HepG2 (cell line): ENCODE measurements at regions not wholly inside any gene's neighbourhood (a gene's known extent, or its start where the extent isn't known, plus 50 kb on each side); places are given as distances from the start of the nearest gene placed in this dataset.

Experiments
- ATAC-seq: fragments of 200-7000 bp; cut with Tn5 transposase; 3 replicates; pipeline ENCODE4 v1.9.1; 2020; ENCODE audit warnings: mild to moderate bottlenecking, moderate library complexity
- BruUV-seq: library from RNA; stranded (reverse); fragments of 400-500 nt; replicated peaks from 2 replicates; lab custom pipeline; 2021; lab: Mats Ljungman, UMichigan
- CTCF ChIA-PET: fragments of 300-600 bp; formaldehyde crosslinking; extraction: SDS; loops from one replicate; lab custom pipeline; 2021; ENCODE audit warnings: low total read pairs, inconsistent platforms, low intra/inter-chr PET ratio; lab: Yijun Ruan, JAX
- POLR2A ChIA-PET: fragments of 350-600 bp; sonication (Branson Sonifier 250); formaldehyde crosslinking; loops from one replicate; lab custom pipeline; 2020; ENCODE audit warnings: antibody characterized with exemption, inconsistent platforms; lab: Yijun Ruan, JAX
- DNase-seq: peaks from one replicate; pipeline ENCODE4 v3.0.0-alpha.2; 2015; ENCODE audit warnings: low spot score
- FAIRE-seq: peaks from 3 replicates; lab custom pipeline; 2011; peaks lifted over from hg19 to GRCh38; lab: Jason Lieb, UNC
- H2AFZ ChIP-seq: one replicate; pipeline ENCODE4 v1.6.1; 2011; ENCODE audit warnings: low read length, inconsistent platforms
- H3K27ac ChIP-seq: fragments of 300-600 bp; 3 replicates; pipeline ENCODE4 v1.8.0; 2011; ENCODE audit warnings: mixed run types, mild to moderate bottlenecking, mixed read lengths, low read length, inconsistent platforms; ENCODE audit not compliant: insufficient read depth; ENCODE audit errors: extremely low read length
- H3K27me3 ChIP-seq, 2 experiments: fragments of 200-600 bp in 1 of 2; 2 replicates in 1 of 2; 3 replicates in 1 of 2; pipeline versions ENCODE4 v1.6.0 to v1.8.0; 2011; ENCODE audit warnings: low read length in 2 of 2, mild to moderate bottlenecking in 2 of 2, moderate library complexity in 2 of 2, inconsistent platforms in 1 of 2; ENCODE audit not compliant: insufficient read depth in 2 of 2, control insufficient read depth in 1 of 2
- H3K36me3 ChIP-seq, 2 experiments: fragments of 200-600 bp in 1 of 2; replicated peaks in 1 of 2; 2 replicates in 1 of 2; 3 replicates in 1 of 2; pipeline versions ENCODE4 v1.5.1 to v1.8.0; 2011; ENCODE audit warnings: low read length in 2 of 2, inconsistent platforms in 1 of 2; ENCODE audit not compliant: insufficient read depth in 2 of 2, control insufficient read depth in 1 of 2
- H3K4me1 ChIP-seq: 2 replicates; pipeline ENCODE4 v1.5.1; 2012; ENCODE audit warnings: low read length, inconsistent platforms; ENCODE audit not compliant: insufficient read depth
- H3K4me2 ChIP-seq: 2 replicates; pipeline ENCODE4 v1.6.0; 2011; ENCODE audit warnings: low read depth, low read length, inconsistent platforms
- H3K4me3 ChIP-seq, 3 experiments: fragments of 200-600 bp in 1 of 3; sonication (generic), shearing (Covaris generic) in 1 of 3; replicated peaks in 1 of 3; 2 replicates each; pipeline ENCODE4 v1.5.1; 2011 to 2016; ENCODE audit warnings: low read length in 3 of 3, inconsistent platforms in 2 of 3, low read depth in 2 of 3, mild to moderate bottlenecking in 2 of 3, control low read depth in 1 of 3, mixed read lengths in 1 of 3; ENCODE audit not compliant: insufficient read depth in 1 of 3
- H3K79me2 ChIP-seq: one replicate; pipeline ENCODE4 v1.6.1; 2011; ENCODE audit warnings: low read length, inconsistent platforms; ENCODE audit not compliant: insufficient read depth
- H3K9ac ChIP-seq: 2 replicates; pipeline ENCODE4 v1.6.0; 2011; ENCODE audit warnings: mild to moderate bottlenecking, low read depth, low read length, inconsistent platforms; ENCODE audit not compliant: insufficient read depth
- H3K9me3 ChIP-seq: 2 replicates; pipeline ENCODE4 v1.5.1; 2012; ENCODE audit warnings: mild to moderate bottlenecking, low read length
- H4K20me1 ChIP-seq: 2 replicates; pipeline ENCODE4 v1.6.0; 2011; ENCODE audit warnings: inconsistent platforms, mild to moderate bottlenecking, low read length, moderate library complexity; ENCODE audit not compliant: insufficient read depth
- ATAD3A ChIP-seq: sonication (generic); formaldehyde crosslinking; IDR thresholded peaks from 2 replicates; pipeline ENCODE4 v1.4.0; 2020; ENCODE audit warnings: missing genetic modification reagents
- CREB1 ChIP-seq, 2 experiments: fragments of 450-650 bp in 1 of 2; IDR thresholded peaks; 2 replicates each; pipeline ENCODE4 v1.6.1; 2016 to 2017; ENCODE audit warnings: control low read depth in 1 of 2, mild to moderate bottlenecking in 1 of 2, missing compliant biosample characterization in 1 of 2, missing genetic modification characterization in 1 of 2
- ELK4 ChIP-seq: sonication (generic); formaldehyde crosslinking; IDR thresholded peaks from 2 replicates; pipeline ENCODE4 v1.9.0; 2021; ENCODE audit warnings: missing genetic modification reagents, borderline replicate concordance
- FOSL2 ChIP-seq: sonication (generic); formaldehyde crosslinking; IDR thresholded peaks from 2 replicates; pipeline ENCODE4 v1.4.0; 2020; ENCODE audit warnings: missing genetic modification reagents
- GATAD2A ChIP-seq: IDR thresholded peaks from 2 replicates; pipeline ENCODE4 v1.6.1; 2016
- KAT7 ChIP-seq: IDR thresholded peaks from 2 replicates; pipeline ENCODE4 v1.6.1; 2018; ENCODE audit warnings: borderline replicate concordance, missing compliant biosample characterization
- NR2F2 ChIP-seq: IDR thresholded peaks from 2 replicates; pipeline ENCODE4 v1.6.1; 2012; ENCODE audit warnings: low read depth, inconsistent platforms, borderline replicate concordance
- SP5 ChIP-seq: IDR thresholded peaks from 2 replicates; pipeline ENCODE4 v1.6.1; 2016; ENCODE audit warnings: low read depth, borderline replicate concordance
- SSRP1 ChIP-seq: IDR thresholded peaks from 2 replicates; pipeline ENCODE4 v1.6.1; 2016; ENCODE audit warnings: control low read depth
- TEAD3 ChIP-seq: optimal IDR thresholded peaks from 2 replicates; pipeline ENCODE3; 2016; ENCODE audit warnings: borderline replicate concordance
- THRA ChIP-seq: sonication (generic); formaldehyde crosslinking; IDR thresholded peaks from 2 replicates; pipeline ENCODE4 v1.4.0; 2020; ENCODE audit warnings: missing genetic modification reagents, borderline replicate concordance
- ZBTB42 ChIP-seq: sonication (generic); formaldehyde crosslinking; IDR thresholded peaks from 2 replicates; pipeline ENCODE4 v1.5.0; 2020; ENCODE audit warnings: mild to moderate bottlenecking, missing genetic modification reagents
- ZBTB7A ChIP-seq: sonication (generic); formaldehyde crosslinking; IDR thresholded peaks from 2 replicates; pipeline ENCODE4 v1.8.0; 2022; ENCODE audit warnings: mild to moderate bottlenecking, missing genetic modification reagents
- ZBTB7B ChIP-seq: sonication (generic); formaldehyde crosslinking; IDR thresholded peaks from 2 replicates; pipeline ENCODE4 v1.4.0; 2020; ENCODE audit warnings: missing genetic modification reagents
- ZNF335 ChIP-seq: sonication (generic); formaldehyde crosslinking; IDR thresholded peaks from 2 replicates; pipeline ENCODE4 v1.4.0; 2020; ENCODE audit warnings: missing genetic modification reagents
- ZNF513 ChIP-seq: sonication (generic); formaldehyde crosslinking; conservative IDR thresholded peaks from 2 replicates; pipeline ENCODE4 v1.5.0; 2020; ENCODE audit warnings: missing genetic modification reagents
- ZNF644 ChIP-seq: IDR thresholded peaks from 2 replicates; pipeline ENCODE4 v1.6.1; 2016; ENCODE audit warnings: low read depth
- ZNF781 ChIP-seq: sonication (generic); formaldehyde crosslinking; IDR thresholded peaks from 2 replicates; pipeline ENCODE4 v1.5.1; 2020; ENCODE audit warnings: borderline replicate concordance, mild to moderate bottlenecking, missing genetic modification reagents; ENCODE audit errors: not compliant biosample characterization
- WGBS: methylation state at CpG from one replicate; pipeline ENCODE4 v1.1.6; 2017; ENCODE audit warnings: low lambda C conversion rate; 5-methylcytosine and 5-hydroxymethylcytosine counted together
- in situ Hi-C: cut with HindIII; loops from 2 replicates; pipeline ENCODE4 v1.10.0; 2017; ENCODE audit warnings: low pct_unique_long_range_greater_than_20kb; ENCODE audit not compliant: extremely low pct_ligation_motif_present
- intact Hi-C: fragments of 100-400 bp; cut with micrococcal nuclease; formaldehyde crosslinking; loops from one replicate; pipeline ENCODE4 v1.10.0; 2022; ENCODE audit not compliant: unreplicated experiment
- TF ChIP-seq, protein P1 (sequence below): IDR thresholded peaks from 2 replicates; pipeline ENCODE4 v1.6.1; 2016
- TF ChIP-seq, protein P2 (sequence below): sonication (generic); formaldehyde crosslinking; conservative IDR thresholded peaks from 2 replicates; pipeline ENCODE4 v1.8.0; 2022; ENCODE audit warnings: low read depth, missing genetic modification reagents

DNA sequence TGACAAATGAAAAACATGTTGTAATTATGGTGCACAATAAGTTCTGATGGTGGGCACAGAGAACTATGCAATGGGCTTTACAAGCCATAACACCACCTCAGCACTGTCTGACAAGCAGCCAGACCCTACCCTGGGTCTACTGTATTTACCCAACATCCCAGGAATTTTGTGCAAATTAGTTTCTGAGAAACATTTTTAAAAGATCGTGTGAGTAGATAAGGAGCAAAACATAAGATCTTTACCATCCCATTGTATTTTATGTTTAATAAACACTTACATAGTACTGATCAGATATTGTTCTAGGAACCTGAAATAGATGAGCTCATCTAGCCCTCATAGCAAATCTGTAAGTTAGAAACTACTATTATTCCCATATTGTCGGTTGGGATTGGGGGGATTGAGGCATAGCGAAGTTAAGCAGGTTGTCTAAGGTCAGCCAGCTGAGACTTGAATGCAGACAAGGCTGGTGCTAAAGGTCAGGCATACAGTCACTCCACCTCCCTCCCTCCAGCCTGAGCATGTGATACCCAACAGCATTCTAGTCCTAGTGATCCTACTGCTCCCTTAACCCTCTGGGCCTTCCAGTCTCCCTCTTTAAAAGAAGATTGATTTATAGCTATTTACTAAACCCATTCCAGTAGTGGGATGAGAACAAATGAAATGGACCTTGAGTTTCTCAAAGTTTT, 67.4 kb upstream of the STAM2 start:
- ChIA-PET CTCF (no interaction called here), POLR2A (no interaction called here)
- Histone ChIP-seq H3K79me2 (no peaks in the 10 kb centered on the region), H3K36me3 (no peaks in the 10 kb centered on the region), H3K9ac (no peak overlapping the region), H3K27me3 (no peaks in the 10 kb centered on the region; a peak in 1 of 5 replicates), H2AFZ (no peak overlapping the region), H3K4me2 (peak overlapping the region; percentile 65), H3K4me1 (peaks cover 27% of the 10 kb centered on the region), H3K9me3 (peaks cover 10% of the 10 kb centered on the region; the same call in 1 of the 2 replicates), H3K4me3 (no peak overlapping the region), H3K27ac (no peak overlapping the region), H4K20me1 (no peaks in the 10 kb centered on the region)
- in situ Hi-C loops: no loop called here
- intact Hi-C loops: no loop called here
- FAIRE-seq (peak; percentile 99), DNase-seq (peak; percentile 70), ATAC-seq (peak; percentile 98)
- 4% methylated on average over 3 of the region's 3 CpGs for WGBS
- no TSS peak for BruUV-seq
- TF ChIP-seq ZNF781 (CRISPR knock-in tag): no peak
- TF ChIP-seq SSRP1: no peak
- TF ChIP-seq ZNF513 (CRISPR knock-in tag): no peak
- TF ChIP-seq KAT7: no peak
- TF ChIP-seq ATAD3A (CRISPR knock-in tag): no peak
- no peak for TF ChIP-seq ZNF335
- TF ChIP-seq, protein P1, sequence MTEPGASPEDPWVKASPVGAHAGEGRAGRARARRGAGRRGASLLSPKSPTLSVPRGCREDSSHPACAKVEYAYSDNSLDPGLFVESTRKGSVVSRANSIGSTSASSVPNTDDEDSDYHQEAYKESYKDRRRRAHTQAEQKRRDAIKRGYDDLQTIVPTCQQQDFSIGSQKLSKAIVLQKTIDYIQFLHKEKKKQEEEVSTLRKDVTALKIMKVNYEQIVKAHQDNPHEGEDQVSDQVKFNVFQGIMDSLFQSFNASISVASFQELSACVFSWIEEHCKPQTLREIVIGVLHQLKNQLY (CRISPR knock-in tag): peak; percentile 70; the same call in 1 of the 2 replicates
- TF ChIP-seq NR2F2: peak; percentile 59
- peak; percentile 72 for TF ChIP-seq TEAD3 (CRISPR knock-in tag)
- no peak for TF ChIP-seq CREB1 (IDR thresholded peaks at IDR 0.05)
- TF ChIP-seq CREB1 (CRISPR knock-in tag; IDR thresholded peaks at IDR 0.05): no peak
- peak; percentile 23; the same call in 1 of the 2 replicates for TF ChIP-seq GATAD2A (CRISPR knock-in tag)
- TF ChIP-seq, protein P2, sequence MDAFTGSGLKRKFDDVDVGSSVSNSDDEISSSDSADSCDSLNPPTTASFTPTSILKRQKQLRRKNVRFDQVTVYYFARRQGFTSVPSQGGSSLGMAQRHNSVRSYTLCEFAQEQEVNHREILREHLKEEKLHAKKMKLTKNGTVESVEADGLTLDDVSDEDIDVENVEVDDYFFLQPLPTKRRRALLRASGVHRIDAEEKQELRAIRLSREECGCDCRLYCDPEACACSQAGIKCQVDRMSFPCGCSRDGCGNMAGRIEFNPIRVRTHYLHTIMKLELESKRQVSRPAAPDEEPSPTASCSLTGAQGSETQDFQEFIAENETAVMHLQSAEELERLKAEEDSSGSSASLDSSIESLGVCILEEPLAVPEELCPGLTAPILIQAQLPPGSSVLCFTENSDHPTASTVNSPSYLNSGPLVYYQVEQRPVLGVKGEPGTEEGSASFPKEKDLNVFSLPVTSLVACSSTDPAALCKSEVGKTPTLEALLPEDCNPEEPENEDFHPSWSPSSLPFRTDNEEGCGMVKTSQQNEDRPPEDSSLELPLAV: no peak
- no peak for TF ChIP-seq ZBTB42 (CRISPR knock-in tag)
- TF ChIP-seq ZBTB7A: no peak
- TF ChIP-seq ELK4 (CRISPR knock-in tag): no peak
- 0 out of 2 replicates have a peak, but pooled peaks have one; percentile 40 for TF ChIP-seq SP5 (CRISPR knock-in tag)
- TF ChIP-seq THRA: peak; percentile 99
- peak; percentile 38; the same call in 1 of the 2 replicates for TF ChIP-seq FOSL2 (CRISPR knock-in tag)
- no peak for TF ChIP-seq ZBTB7B (CRISPR knock-in tag)
- TF ChIP-seq ZNF644 (CRISPR knock-in tag): peak; percentile 76; the same call in 1 of the 2 replicates
